ENCODE measurements at regions not wholly inside any gene's neighbourhood (a gene's known extent, or its start where the extent isn't known, plus 50 kb on each side); places are given as distances from the start of the nearest gene placed in this dataset.

GRCh38 chr13:58977085-58977484 is 1186.6 kb downstream of the DIAPH3 start:
- no peaks in the 10 kb centered on the region for H3K27me3 Mint-ChIP-seq
- H3K4me1 Mint-ChIP-seq (ENCODE audit: low read depth) = no peaks in the 10 kb centered on the region
- POLR2A ChIA-PET = no interaction called here
- no peaks in the 10 kb centered on the region for H3K36me3 Mint-ChIP-seq (ENCODE audit: low read depth)
- no peak for ATAC-seq
- no peak for DNase-seq
- H3K4me3 Mint-ChIP-seq = no peak overlapping the region
- intact Hi-C loops (cut with micrococcal nuclease) = no loop called here
- H3K27ac Mint-ChIP-seq = no peak overlapping the region
- CTCF ChIA-PET = no interaction called here
- no peaks in the 10 kb centered on the region for H3K9me3 Mint-ChIP-seq
- TF ChIP-seq, protein P1, sequence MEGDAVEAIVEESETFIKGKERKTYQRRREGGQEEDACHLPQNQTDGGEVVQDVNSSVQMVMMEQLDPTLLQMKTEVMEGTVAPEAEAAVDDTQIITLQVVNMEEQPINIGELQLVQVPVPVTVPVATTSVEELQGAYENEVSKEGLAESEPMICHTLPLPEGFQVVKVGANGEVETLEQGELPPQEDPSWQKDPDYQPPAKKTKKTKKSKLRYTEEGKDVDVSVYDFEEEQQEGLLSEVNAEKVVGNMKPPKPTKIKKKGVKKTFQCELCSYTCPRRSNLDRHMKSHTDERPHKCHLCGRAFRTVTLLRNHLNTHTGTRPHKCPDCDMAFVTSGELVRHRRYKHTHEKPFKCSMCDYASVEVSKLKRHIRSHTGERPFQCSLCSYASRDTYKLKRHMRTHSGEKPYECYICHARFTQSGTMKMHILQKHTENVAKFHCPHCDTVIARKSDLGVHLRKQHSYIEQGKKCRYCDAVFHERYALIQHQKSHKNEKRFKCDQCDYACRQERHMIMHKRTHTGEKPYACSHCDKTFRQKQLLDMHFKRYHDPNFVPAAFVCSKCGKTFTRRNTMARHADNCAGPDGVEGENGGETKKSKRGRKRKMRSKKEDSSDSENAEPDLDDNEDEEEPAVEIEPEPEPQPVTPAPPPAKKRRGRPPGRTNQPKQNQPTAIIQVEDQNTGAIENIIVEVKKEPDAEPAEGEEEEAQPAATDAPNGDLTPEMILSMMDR (IDR thresholded peaks at IDR 0.05) = no peak

GRCh38 chr13:58978331-58978730 is 1185.4 kb downstream of the DIAPH3 start:
- H3K27ac Mint-ChIP-seq = no peak overlapping the region
- no peaks in the 10 kb centered on the region for H3K27me3 Mint-ChIP-seq
- H3K9me3 Mint-ChIP-seq = peaks cover under 1% of the 10 kb centered on the region
- intact Hi-C loops (cut with micrococcal nuclease) = no loop called here
- TF ChIP-seq, protein P1 (IDR thresholded peaks at IDR 0.05) = no peak
- DNase-seq = no peak
- no peaks in the 10 kb centered on the region for H3K36me3 Mint-ChIP-seq (ENCODE audit: low read depth)
- no peak overlapping the region for H3K4me3 Mint-ChIP-seq
- ChIA-PET POLR2A (no interaction called here), CTCF (no interaction called here)
- no peak for ATAC-seq
- no peaks in the 10 kb centered on the region for H3K4me1 Mint-ChIP-seq (ENCODE audit: low read depth)

GRCh38 chr13:58979851-58980250 is 1183.9 kb downstream of the DIAPH3 start:
- ChIA-PET CTCF (no interaction called here), POLR2A (no interaction called here)
- Mint-ChIP-seq H3K9me3 (peaks cover 4% of the 10 kb centered on the region), H3K36me3 (ENCODE audit: low read depth) (no peaks in the 10 kb centered on the region), H3K4me3 (no peak overlapping the region), H3K27me3 (no peaks in the 10 kb centered on the region), H3K27ac (no peak overlapping the region), H3K4me1 (ENCODE audit: low read depth) (no peaks in the 10 kb centered on the region)
- ATAC-seq = no peak
- intact Hi-C loops (cut with micrococcal nuclease) = no loop called here
- DNase-seq = no peak
- TF ChIP-seq, protein P1 (IDR thresholded peaks at IDR 0.05) = no peak

DNA sequence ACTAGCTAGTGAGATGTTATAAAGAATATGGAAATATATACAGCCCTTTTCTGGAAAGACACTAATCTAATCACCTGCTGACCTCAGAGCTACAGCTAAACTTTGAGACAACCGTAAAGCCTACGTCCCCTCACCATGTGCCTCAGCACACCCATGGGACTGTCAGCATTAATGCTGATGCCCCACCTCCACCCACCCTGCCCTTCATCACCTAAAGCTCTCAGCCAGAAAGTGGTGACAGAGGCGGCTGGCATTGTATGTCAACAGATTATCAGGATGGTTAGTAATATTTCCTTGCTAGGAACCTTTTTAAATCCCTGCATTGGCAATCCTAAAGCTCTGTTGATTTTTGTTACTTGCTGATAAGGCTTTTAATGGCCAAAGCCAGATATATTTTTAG is 1177.9 kb downstream of the DIAPH3 start:
- ATAC-seq (no peak), DNase-seq (no peak)
- peaks cover 6% of the 10 kb centered on the region for H3K9me3 Mint-ChIP-seq
- no peaks in the 10 kb centered on the region for H3K4me1 Mint-ChIP-seq (ENCODE audit: low read depth)
- H3K4me3 Mint-ChIP-seq = no peak overlapping the region
- H3K27ac Mint-ChIP-seq = no peak overlapping the region
- POLR2A ChIA-PET = no interaction called here
- H3K27me3 Mint-ChIP-seq = no peaks in the 10 kb centered on the region
- TF ChIP-seq, protein P1 (IDR thresholded peaks at IDR 0.05) = no peak
- intact Hi-C loops (cut with micrococcal nuclease) = no loop called here
- no peaks in the 10 kb centered on the region for H3K36me3 Mint-ChIP-seq (ENCODE audit: low read depth)
- CTCF ChIA-PET = no interaction called here

DNA sequence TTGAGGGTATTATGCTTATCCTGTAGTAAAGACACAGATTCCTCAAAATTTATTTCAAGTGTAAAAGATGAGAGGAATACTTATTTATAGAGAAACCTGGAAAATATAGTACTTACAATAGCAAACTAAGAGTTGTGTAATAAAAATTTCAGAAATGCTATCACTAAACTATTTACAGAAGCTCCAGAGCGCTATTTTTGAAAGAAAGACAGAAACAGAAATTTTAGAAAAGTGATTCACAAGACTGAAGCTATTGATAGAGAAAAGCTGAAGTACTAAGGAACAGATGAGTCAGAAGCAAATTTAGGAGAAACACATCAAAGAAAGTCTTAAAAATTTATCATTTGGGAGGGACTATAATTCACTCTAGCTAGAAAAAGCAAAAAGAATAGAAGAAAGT is 1174.2 kb downstream of the DIAPH3 start:
- DNase-seq = no peak
- no peak for ATAC-seq
- TF ChIP-seq, protein P1 (IDR thresholded peaks at IDR 0.05) = no peak
- H3K36me3 Mint-ChIP-seq (ENCODE audit: low read depth) = no peaks in the 10 kb centered on the region
- CTCF ChIA-PET = no interaction called here
- H3K4me3 Mint-ChIP-seq = no peak overlapping the region
- peaks cover 2% of the 10 kb centered on the region for H3K9me3 Mint-ChIP-seq
- H3K4me1 Mint-ChIP-seq (ENCODE audit: low read depth) = no peaks in the 10 kb centered on the region
- no peak overlapping the region for H3K27ac Mint-ChIP-seq
- intact Hi-C loops (cut with micrococcal nuclease) = no loop called here
- no peaks in the 10 kb centered on the region for H3K27me3 Mint-ChIP-seq
- POLR2A ChIA-PET = no interaction called here

All from activated CD8-positive, alpha-beta T cell treated with anti-CD3 and anti-CD28 coated beads for 36 hours (primary cell).